ENCODE measurements at regions not wholly inside any gene's neighbourhood (a gene's known extent, or its start where the extent isn't known, plus 50 kb on each side); places are given as distances from the start of the nearest gene placed in this dataset.

- no peak for DNase-seq (ENCODE audit: low spot score in 2 of 2)
- TF ChIP-seq POLR2A (IDR thresholded peaks at IDR 0.05) (no peak), CTCF (IDR thresholded peaks at IDR 0.05) (no peak)
- no peak overlapping the region for H3K4me3 ChIP-seq (ENCODE audit: low read depth, poor library complexity, severe bottlenecking)
- WGBS, 2 donors, result 52 to 60% methylated on average over 1 of the region's 1 CpG
- intact Hi-C loops (cut with DNase I; ENCODE audit: low total_unique reads), result no loop called here
Observed at GRCh38 chr3:27596921-27597320, 112.7 kb upstream of the SLC4A7 start.

GRCh38 chr3:27596334-27596841 lies 112.2 kb upstream of the SLC4A7 start:
- intact Hi-C loops (cut with DNase I; ENCODE audit: low total_unique reads), result no loop called here
- DNase-seq (ENCODE audit: low spot score in 2 of 2), result no peak
- no peak overlapping the region for H3K4me3 ChIP-seq (ENCODE audit: low read depth, poor library complexity, severe bottlenecking)
- TF ChIP-seq POLR2A (IDR thresholded peaks at IDR 0.05), result no peak
- no peak for TF ChIP-seq CTCF (IDR thresholded peaks at IDR 0.05)
- 9 to 12% methylated on average over 3 of the region's 3 CpGs for WGBS, 2 donors

GRCh38 chr3:27594096-27594690 lies 110.0 kb upstream of the SLC4A7 start:
- DNase-seq (ENCODE audit: low spot score in 2 of 2), result no peak
- TF ChIP-seq CTCF (IDR thresholded peaks at IDR 0.05) (no peak), POLR2A (IDR thresholded peaks at IDR 0.05) (no peak)
- H3K4me3 ChIP-seq (ENCODE audit: low read depth, poor library complexity, severe bottlenecking), result no peak overlapping the region
- 26 to 33% methylated on average over 1 of the region's 1 CpG for WGBS, 2 donors
- intact Hi-C loops (cut with DNase I; ENCODE audit: low total_unique reads), result no loop called here

GRCh38 chr3:27593173-27593572 lies 109.0 kb upstream of the SLC4A7 start:
- H3K4me3 ChIP-seq (ENCODE audit: low read depth, poor library complexity, severe bottlenecking), result no peak overlapping the region
- intact Hi-C loops (cut with DNase I; ENCODE audit: low total_unique reads), result no loop called here
- no peak for DNase-seq (ENCODE audit: low spot score in 2 of 2)
- no peak for TF ChIP-seq POLR2A (IDR thresholded peaks at IDR 0.05)
- TF ChIP-seq CTCF (IDR thresholded peaks at IDR 0.05), result no peak
- WGBS, 2 donors, result 79 to 81% methylated on average over 2 of the region's 2 CpGs

- intact Hi-C loops (cut with DNase I; ENCODE audit: low total_unique reads), result no loop called here
- H3K4me3 ChIP-seq (ENCODE audit: low read depth, poor library complexity, severe bottlenecking), result no peak overlapping the region
- TF ChIP-seq POLR2A (IDR thresholded peaks at IDR 0.05) (no peak), CTCF (IDR thresholded peaks at IDR 0.05) (no peak)
- DNase-seq (ENCODE audit: low spot score in 2 of 2), result no peak
- WGBS, 2 donors, result 27 to 28% methylated on average over 7 of the region's 7 CpGs
Observed at GRCh38 chr3:27591312-27592210, 107.4 kb upstream of the SLC4A7 start.
